OCI-LY1 (cell line): ENCODE measurements at regions not wholly inside any gene's neighbourhood (a gene's known extent, or its start where the extent isn't known, plus 50 kb on each side); places are given as distances from the start of the nearest gene placed in this dataset.

Experiments
- CTCF ChIP-seq: fragments of 200-600 bp; sonication (generic), shearing (Covaris generic); IDR thresholded peaks from 2 replicates; pipeline ENCODE4 v1.5.1; 2017; ENCODE audit warnings: mild to moderate bottlenecking, antibody characterized with exemption, low read length, moderate library complexity, mixed read lengths
- EZH2 ChIP-seq: fragments of 200-600 bp; sonication (generic), shearing (Covaris generic); IDR thresholded peaks from 2 replicates; pipeline ENCODE4 v1.8.0; 2017; ENCODE audit warnings: borderline replicate concordance, mixed run types, mild to moderate bottlenecking, antibody characterized with exemption, low read length, moderate library complexity, mixed read lengths

GRCh38 chr12:118524446-118524845 is 148.1 kb downstream of the SUDS3 start:
- TF ChIP-seq CTCF: no peak
- TF ChIP-seq EZH2: no peak
